HCT116 (cell line): ENCODE measurements at regions not wholly inside any gene's neighbourhood (a gene's known extent, or its start where the extent isn't known, plus 50 kb on each side); places are given as distances from the start of the nearest gene placed in this dataset.

ENCODE experiments used
- ATAC-seq: fragments of 200-7000 bp; cut with Tn5 transposase; 2 replicates; pipeline ENCODE4 v1.9.1; 2020; ENCODE audit warnings: mild to moderate bottlenecking, moderate library complexity
- BruUV-seq: library from RNA; stranded (reverse); fragments of 400-500 nt; replicated peaks from 2 replicates; lab custom pipeline; 2021; lab: Mats Ljungman, UMichigan
- CTCF ChIA-PET: fragments of 300-600 bp; sonication (Branson Sonifier 250); formaldehyde crosslinking; loops from one replicate; lab custom pipeline; 2021; ENCODE audit warnings: antibody characterized with exemption; lab: Charles Lee
- POLR2A ChIA-PET: fragments of 300-600, 350-600 bp; sonication (Branson Sonifier 250); formaldehyde crosslinking; loops from one replicate; lab custom pipeline; 2021; ENCODE audit warnings: antibody characterized with exemption; lab: Charles Lee
- RAD21 ChIA-PET, 2 experiments: fragments of 300-600 bp; sonication (Branson Sonifier 250); formaldehyde crosslinking; loops; one replicate each; lab custom pipeline; 2023; ENCODE audit warnings: low total read pairs in 2 of 2; ENCODE audit not compliant: uncharacterized antibody in 2 of 2, unreplicated experiment in 2 of 2, low non-redundant PET in 1 of 2; lab: Charles Lee
- DNase-seq: peaks from one replicate; pipeline ENCODE4 v3.0.0-alpha.2; 2010; ENCODE audit warnings: low read depth, low spot score
- H2AFZ ChIP-seq: fragments of 200-600 bp; shearing (Covaris generic), sonication (generic); 2 replicates; pipeline ENCODE4 v1.6.1; 2017; ENCODE audit warnings: low read depth, mixed run types, mixed read lengths, antibody characterized with exemption, low read length; ENCODE audit not compliant: poor library complexity, severe bottlenecking
- H3K27ac ChIP-seq: 2 replicates; pipeline ENCODE4 v1.5.1; 2012; ENCODE audit warnings: low read depth, low read length
- H3K27me3 ChIP-seq: fragments of 200-600 bp; sonication (generic); 2 replicates; pipeline ENCODE4 v1.6.1; 2016; ENCODE audit warnings: mixed run types, low read length, mixed read lengths; ENCODE audit not compliant: insufficient read depth
- H3K36me3 ChIP-seq, 2 experiments: fragments of 200-500 bp in 1 of 2; fragments of 200-600 bp in 1 of 2; sonication (Bioruptor generic) in 1 of 2; sonication (generic) in 1 of 2; 2 replicates each; pipeline versions ENCODE4 v1.5.1 to v1.6.1; 2014 to 2016; ENCODE audit warnings: low read length in 2 of 2, inconsistent platforms in 1 of 2, mixed read lengths in 1 of 2, mixed run types in 1 of 2; ENCODE audit not compliant: insufficient read depth in 2 of 2, control insufficient read depth in 1 of 2
- H3K4me1 ChIP-seq, 2 experiments: fragments of 200-600 bp in 1 of 2; sonication (generic) in 1 of 2; 2 replicates each; pipeline versions ENCODE4 v1.5.1 to v1.6.1; 2012 to 2017; ENCODE audit warnings: low read length in 2 of 2, inconsistent platforms in 1 of 2, mild to moderate bottlenecking in 1 of 2, mixed read lengths in 1 of 2, mixed run types in 1 of 2, moderate library complexity in 1 of 2; ENCODE audit not compliant: insufficient read depth in 2 of 2, control insufficient read depth in 1 of 2
- H3K4me2 ChIP-seq: fragments of 200-600 bp; sonication (generic); 2 replicates; pipeline ENCODE4 v1.6.1; 2017; ENCODE audit warnings: mixed run types, low read length, mixed read lengths
- H3K4me3 ChIP-seq, 2 experiments: fragments of 200-600 bp in 1 of 2; sonication (generic) in 1 of 2; replicated peaks in 1 of 2; 2 replicates each; pipeline ENCODE4 v1.5.1; 2011 to 2016; ENCODE audit warnings: low read length in 2 of 2, control low read depth in 1 of 2, low read depth in 1 of 2, mild to moderate bottlenecking in 1 of 2, mixed read lengths in 1 of 2, mixed run types in 1 of 2
- H3K79me2 ChIP-seq: fragments of 200-600 bp; sonication (generic); 2 replicates; pipeline ENCODE4 v1.6.1; 2017; ENCODE audit warnings: mild to moderate bottlenecking, mixed run types, low read length, moderate library complexity, mixed read lengths; ENCODE audit not compliant: insufficient read depth
- H3K9ac ChIP-seq: fragments of 200-600 bp; sonication (generic); 2 replicates; pipeline ENCODE4 v1.6.1; 2016; ENCODE audit warnings: low read length, mixed read lengths
- H3K9me2 ChIP-seq: fragments of 200-600 bp; sonication (generic), shearing (Covaris generic); 2 replicates; pipeline ENCODE4 v1.6.1; 2017; ENCODE audit warnings: mixed run types, mild to moderate bottlenecking, moderate library complexity; ENCODE audit not compliant: insufficient read depth
- H3K9me3 ChIP-seq, 2 experiments: fragments of 200-500 bp in 1 of 2; fragments of 200-600 bp in 1 of 2; sonication (Bioruptor generic) in 1 of 2; sonication (generic) in 1 of 2; 2 replicates each; pipeline ENCODE4 v1.6.1; 2014 to 2017; ENCODE audit warnings: low read length in 2 of 2, mixed read lengths in 2 of 2, inconsistent platforms in 1 of 2, low read depth in 1 of 2, mild to moderate bottlenecking in 1 of 2, mixed run types in 1 of 2, moderate library complexity in 1 of 2; ENCODE audit not compliant: control insufficient read depth in 1 of 2, insufficient read depth in 1 of 2
- H4K20me1 ChIP-seq: fragments of 200-600 bp; sonication (generic), shearing (Covaris generic); 2 replicates; pipeline ENCODE4 v1.6.1; 2017; ENCODE audit warnings: mixed run types, mild to moderate bottlenecking, moderate library complexity; ENCODE audit not compliant: insufficient read depth
- CBX3 ChIP-seq: IDR thresholded peaks from 2 replicates; pipeline ENCODE4 v1.6.1; 2012; ENCODE audit warnings: low read depth
- CEBPB ChIP-seq: IDR thresholded peaks from 2 replicates; pipeline ENCODE4 v1.6.1; 2012; ENCODE audit warnings: low read depth
- EGR1 ChIP-seq: IDR thresholded peaks from 2 replicates; pipeline ENCODE4 v1.6.1; 2012; ENCODE audit warnings: low read depth
- EZH2 ChIP-seq: fragments of 200-600 bp; sonication (generic); IDR thresholded peaks from 2 replicates; pipeline ENCODE4 v1.6.1; 2017; ENCODE audit warnings: antibody characterized with exemption, mixed run types
- EZH2phosphoT487 ChIP-seq: fragments of 200-600 bp; IDR thresholded peaks from 2 replicates; pipeline ENCODE4 v1.6.1; 2018; ENCODE audit warnings: antibody characterized with exemption, borderline replicate concordance
- JUND ChIP-seq: IDR thresholded peaks from 2 replicates; pipeline ENCODE4 v1.6.1; 2012
- POLR2A ChIP-seq: IDR thresholded peaks from 2 replicates; pipeline ENCODE4 v1.7.0; 2011; ENCODE audit warnings: borderline replicate concordance; ENCODE audit not compliant: insufficient read depth, insufficient read length; ENCODE audit errors: extremely low read depth
- POLR2AphosphoS5 ChIP-seq: IDR thresholded peaks from 2 replicates; pipeline ENCODE4 v1.6.1; 2011; ENCODE audit warnings: mild to moderate bottlenecking, low read depth, low read length, moderate library complexity
- SIN3A ChIP-seq: IDR thresholded peaks from 2 replicates; pipeline ENCODE4 v1.6.1; 2012; ENCODE audit warnings: low read depth
- SP1 ChIP-seq: IDR thresholded peaks from 2 replicates; pipeline ENCODE4 v1.6.1; 2012; ENCODE audit warnings: low read depth
- ZFX ChIP-seq: fragments of 450-650 bp; IDR thresholded peaks from 2 replicates; pipeline ENCODE4 v1.6.1; 2017
- intact Hi-C: fragments of 100-400 bp; cut with micrococcal nuclease; formaldehyde crosslinking; loops from 2 replicates; pipeline ENCODE4 v1.10.0; 2022
- TF ChIP-seq, protein P1 (sequence below): IDR thresholded peaks from 2 replicates; pipeline ENCODE4 v1.6.1; 2012
- TF ChIP-seq, protein P2 (sequence below): IDR thresholded peaks from 2 replicates; pipeline ENCODE4 v1.6.1; 2012; ENCODE audit warnings: low read depth
- TF ChIP-seq, protein P3 (sequence below), 3 experiments: fragments of 200-600 bp in 1 of 3; sonication (generic) in 1 of 3; IDR thresholded peaks in 2 of 3; conservative IDR thresholded peaks in 1 of 3; 2 replicates each; pipeline ENCODE4 v1.5.1; 2012 to 2017; ENCODE audit warnings: low read depth in 2 of 3, low read length in 2 of 3, antibody characterized with exemption in 1 of 3, borderline replicate concordance in 1 of 3, control low read depth in 1 of 3, mild to moderate bottlenecking in 1 of 3, mixed read lengths in 1 of 3, mixed run types in 1 of 3, moderate library complexity in 1 of 3; ENCODE audit not compliant: insufficient read depth in 1 of 3
- TF ChIP-seq, protein P4 (sequence below): IDR thresholded peaks from 2 replicates; pipeline ENCODE4 v1.6.1; 2012

DNA sequence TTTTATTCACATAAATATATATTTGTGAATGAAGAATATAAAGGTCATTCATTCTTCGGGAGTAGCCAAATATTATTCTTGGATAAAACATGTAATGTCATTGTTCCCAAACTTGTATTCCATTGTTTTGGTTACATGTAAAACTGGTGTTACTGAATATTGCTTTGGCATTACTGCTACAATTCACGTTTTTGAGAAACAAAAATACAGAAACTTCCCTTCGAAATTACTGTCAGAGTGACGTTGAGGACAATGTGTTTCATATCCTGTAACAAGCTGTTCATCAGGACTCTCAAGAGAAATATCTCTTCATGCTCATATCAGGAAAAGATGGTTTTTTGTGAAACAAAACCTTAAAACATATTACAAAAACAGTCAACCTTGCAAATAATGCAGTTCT is 258.9 kb upstream of the DDX53 start:
- Histone ChIP-seq H3K4me3 (no peak overlapping the region), H3K4me2 (no peak overlapping the region), H3K36me3 (no peaks in the 10 kb centered on the region), H3K27ac (no peak overlapping the region), H3K9me3 (no peaks in the 10 kb centered on the region), H4K20me1 (no peaks in the 10 kb centered on the region), H3K79me2 (no peaks in the 10 kb centered on the region), H3K9me2 (no peaks in the 10 kb centered on the region), H3K27me3 (no peaks in the 10 kb centered on the region), H3K4me1 (no peaks in the 10 kb centered on the region), H2AFZ (no peak overlapping the region), H3K9ac (no peak overlapping the region)
- RAD21 ChIA-PET, result no interaction called here
- POLR2A ChIA-PET, result no interaction called here
- DNase-seq, result no peak
- no TSS peak for BruUV-seq
- ATAC-seq, result no peak
- intact Hi-C loops, result no loop called here
- CTCF ChIA-PET, result no interaction called here
- TF ChIP-seq, protein P1, sequence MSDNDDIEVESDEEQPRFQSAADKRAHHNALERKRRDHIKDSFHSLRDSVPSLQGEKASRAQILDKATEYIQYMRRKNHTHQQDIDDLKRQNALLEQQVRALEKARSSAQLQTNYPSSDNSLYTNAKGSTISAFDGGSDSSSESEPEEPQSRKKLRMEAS, result no peak
- TF ChIP-seq POLR2AphosphoS5, result no peak

DNA sequence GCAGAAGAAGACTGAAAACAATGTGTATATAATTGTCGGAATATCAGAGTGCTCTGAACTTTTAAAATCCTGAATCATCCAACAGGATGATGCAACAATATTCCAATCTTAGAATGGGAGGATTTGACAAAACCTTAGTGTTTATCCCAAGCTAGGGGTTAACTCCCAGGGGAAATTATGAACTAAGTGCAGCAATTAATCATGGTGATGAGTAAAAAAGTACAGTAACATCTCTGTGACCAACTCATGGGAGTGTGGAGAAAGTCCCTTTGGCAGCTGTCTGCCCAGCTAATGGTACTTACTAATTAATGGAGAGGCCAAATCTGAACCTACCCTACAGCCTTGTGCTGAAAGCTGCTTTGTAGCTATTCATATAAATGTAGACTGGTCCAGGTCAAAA is 257.6 kb upstream of the DDX53 start:
- Histone ChIP-seq H3K9me2 (no peaks in the 10 kb centered on the region), H3K4me1 (no peaks in the 10 kb centered on the region), H3K79me2 (no peaks in the 10 kb centered on the region), H3K36me3 (no peaks in the 10 kb centered on the region), H4K20me1 (no peaks in the 10 kb centered on the region), H3K4me2 (no peak overlapping the region), H3K4me3 (no peak overlapping the region), H3K9me3 (no peaks in the 10 kb centered on the region), H3K27ac (no peak overlapping the region), H3K27me3 (no peaks in the 10 kb centered on the region), H2AFZ (no peak overlapping the region), H3K9ac (no peak overlapping the region)
- DNase-seq (no peak), ATAC-seq (no peak)
- BruUV-seq, result no TSS peak
- TF ChIP-seq SIN3A, result no peak
- TF ChIP-seq JUND, result no peak
- no peak for TF ChIP-seq SP1
- TF ChIP-seq POLR2A, result no peak
- no peak for TF ChIP-seq CEBPB
- TF ChIP-seq EZH2, result no peak
- TF ChIP-seq CBX3, result no peak
- no peak for TF ChIP-seq EZH2phosphoT487
- TF ChIP-seq, protein P2, sequence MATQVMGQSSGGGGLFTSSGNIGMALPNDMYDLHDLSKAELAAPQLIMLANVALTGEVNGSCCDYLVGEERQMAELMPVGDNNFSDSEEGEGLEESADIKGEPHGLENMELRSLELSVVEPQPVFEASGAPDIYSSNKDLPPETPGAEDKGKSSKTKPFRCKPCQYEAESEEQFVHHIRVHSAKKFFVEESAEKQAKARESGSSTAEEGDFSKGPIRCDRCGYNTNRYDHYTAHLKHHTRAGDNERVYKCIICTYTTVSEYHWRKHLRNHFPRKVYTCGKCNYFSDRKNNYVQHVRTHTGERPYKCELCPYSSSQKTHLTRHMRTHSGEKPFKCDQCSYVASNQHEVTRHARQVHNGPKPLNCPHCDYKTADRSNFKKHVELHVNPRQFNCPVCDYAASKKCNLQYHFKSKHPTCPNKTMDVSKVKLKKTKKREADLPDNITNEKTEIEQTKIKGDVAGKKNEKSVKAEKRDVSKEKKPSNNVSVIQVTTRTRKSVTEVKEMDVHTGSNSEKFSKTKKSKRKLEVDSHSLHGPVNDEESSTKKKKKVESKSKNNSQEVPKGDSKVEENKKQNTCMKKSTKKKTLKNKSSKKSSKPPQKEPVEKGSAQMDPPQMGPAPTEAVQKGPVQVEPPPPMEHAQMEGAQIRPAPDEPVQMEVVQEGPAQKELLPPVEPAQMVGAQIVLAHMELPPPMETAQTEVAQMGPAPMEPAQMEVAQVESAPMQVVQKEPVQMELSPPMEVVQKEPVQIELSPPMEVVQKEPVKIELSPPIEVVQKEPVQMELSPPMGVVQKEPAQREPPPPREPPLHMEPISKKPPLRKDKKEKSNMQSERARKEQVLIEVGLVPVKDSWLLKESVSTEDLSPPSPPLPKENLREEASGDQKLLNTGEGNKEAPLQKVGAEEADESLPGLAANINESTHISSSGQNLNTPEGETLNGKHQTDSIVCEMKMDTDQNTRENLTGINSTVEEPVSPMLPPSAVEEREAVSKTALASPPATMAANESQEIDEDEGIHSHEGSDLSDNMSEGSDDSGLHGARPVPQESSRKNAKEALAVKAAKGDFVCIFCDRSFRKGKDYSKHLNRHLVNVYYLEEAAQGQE, result no peak
- no peak for TF ChIP-seq ZFX
- TF ChIP-seq EGR1, result no peak
- TF ChIP-seq, protein P3, sequence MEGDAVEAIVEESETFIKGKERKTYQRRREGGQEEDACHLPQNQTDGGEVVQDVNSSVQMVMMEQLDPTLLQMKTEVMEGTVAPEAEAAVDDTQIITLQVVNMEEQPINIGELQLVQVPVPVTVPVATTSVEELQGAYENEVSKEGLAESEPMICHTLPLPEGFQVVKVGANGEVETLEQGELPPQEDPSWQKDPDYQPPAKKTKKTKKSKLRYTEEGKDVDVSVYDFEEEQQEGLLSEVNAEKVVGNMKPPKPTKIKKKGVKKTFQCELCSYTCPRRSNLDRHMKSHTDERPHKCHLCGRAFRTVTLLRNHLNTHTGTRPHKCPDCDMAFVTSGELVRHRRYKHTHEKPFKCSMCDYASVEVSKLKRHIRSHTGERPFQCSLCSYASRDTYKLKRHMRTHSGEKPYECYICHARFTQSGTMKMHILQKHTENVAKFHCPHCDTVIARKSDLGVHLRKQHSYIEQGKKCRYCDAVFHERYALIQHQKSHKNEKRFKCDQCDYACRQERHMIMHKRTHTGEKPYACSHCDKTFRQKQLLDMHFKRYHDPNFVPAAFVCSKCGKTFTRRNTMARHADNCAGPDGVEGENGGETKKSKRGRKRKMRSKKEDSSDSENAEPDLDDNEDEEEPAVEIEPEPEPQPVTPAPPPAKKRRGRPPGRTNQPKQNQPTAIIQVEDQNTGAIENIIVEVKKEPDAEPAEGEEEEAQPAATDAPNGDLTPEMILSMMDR (IDR thresholded peaks at IDR 0.05 in 2 of 3, conservative IDR thresholded peaks at IDR 0.05 in 1 of 3; ENCODE audit: borderline replicate concordance in 1 of 3, insufficient read depth in 1 of 3, low read depth in 2 of 3, low read length in 2 of 3), result no peak
- no peak for TF ChIP-seq POLR2AphosphoS5
- TF ChIP-seq, protein P4, sequence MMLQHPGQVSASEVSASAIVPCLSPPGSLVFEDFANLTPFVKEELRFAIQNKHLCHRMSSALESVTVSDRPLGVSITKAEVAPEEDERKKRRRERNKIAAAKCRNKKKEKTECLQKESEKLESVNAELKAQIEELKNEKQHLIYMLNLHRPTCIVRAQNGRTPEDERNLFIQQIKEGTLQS, result no peak
- POLR2A ChIA-PET, result no interaction called here
- intact Hi-C loops, result no loop called here
- RAD21 ChIA-PET, result no interaction called here
- CTCF ChIA-PET, result no interaction called here
